Astrocyte of the spinal cord (primary cell): ENCODE measurements at regions not wholly inside any gene's neighbourhood (a gene's known extent, or its start where the extent isn't known, plus 50 kb on each side); places are given as distances from the start of the nearest gene placed in this dataset.

Experiments
- DNase-seq: peaks from one replicate; pipeline ENCODE4 v3.0.0; 2011; ENCODE audit warnings: low read depth, low spot score
- H3K4me3 ChIP-seq: 2 replicates; pipeline ENCODE4 v1.5.1; 2011; ENCODE audit warnings: low read depth, mild to moderate bottlenecking, low read length, moderate library complexity
- CTCF ChIP-seq: IDR thresholded peaks from 2 replicates; pipeline ENCODE4 v1.5.1; 2012; ENCODE audit warnings: low read depth, mild to moderate bottlenecking, low read length, inconsistent platforms
- in situ Hi-C: cut with HindIII; loops from 2 replicates; pipeline ENCODE4 v1.10.0; 2017; ENCODE audit warnings: low sequenced_read_pairs

GRCh38 chr1:22275626-22276395 lies 132.9 kb upstream of the WNT4 start:
- peak; percentile 96 for TF ChIP-seq CTCF
- DNase-seq, result peak; percentile 45
- in situ Hi-C loops, result no loop called here
- no peak overlapping the region for H3K4me3 ChIP-seq

DNA sequence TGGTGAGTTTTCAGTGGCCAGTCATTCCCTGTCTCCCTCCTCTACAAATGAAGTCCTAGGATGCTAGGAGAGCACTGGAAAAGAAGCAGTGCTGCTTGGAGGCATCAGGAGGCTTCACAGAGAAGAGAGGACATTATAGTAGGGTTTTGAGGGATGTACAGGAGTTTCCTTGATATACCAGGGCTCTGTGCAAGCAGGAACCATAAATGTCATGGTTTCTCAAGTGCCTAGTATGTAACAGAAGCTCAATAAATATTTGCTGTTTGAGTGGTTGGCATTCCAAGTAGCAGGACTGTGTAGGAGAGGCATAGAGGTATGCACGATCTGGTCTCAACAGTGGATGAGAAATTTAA lies 133.5 kb upstream of the WNT4 start:
- DNase-seq, result no peak

GRCh38 chr1:22277662-22278061 lies 134.8 kb upstream of the WNT4 start:
- no peak for TF ChIP-seq CTCF
- no peak overlapping the region for H3K4me3 ChIP-seq
- no peak for DNase-seq
- in situ Hi-C loops, result no loop called here

More for the DNA sequence above, 133.5 kb upstream of the WNT4 start:
- in situ Hi-C loops, result no loop called here
- no peak for TF ChIP-seq CTCF
- H3K4me3 ChIP-seq, result no peak overlapping the region

- TF ChIP-seq CTCF, result no peak
- no peak for DNase-seq
- in situ Hi-C loops, result no loop called here
- H3K4me3 ChIP-seq, result no peak overlapping the region
These were observed 136.8 kb upstream of the WNT4 start for GRCh38 chr1:22279735-22280134.

DNA sequence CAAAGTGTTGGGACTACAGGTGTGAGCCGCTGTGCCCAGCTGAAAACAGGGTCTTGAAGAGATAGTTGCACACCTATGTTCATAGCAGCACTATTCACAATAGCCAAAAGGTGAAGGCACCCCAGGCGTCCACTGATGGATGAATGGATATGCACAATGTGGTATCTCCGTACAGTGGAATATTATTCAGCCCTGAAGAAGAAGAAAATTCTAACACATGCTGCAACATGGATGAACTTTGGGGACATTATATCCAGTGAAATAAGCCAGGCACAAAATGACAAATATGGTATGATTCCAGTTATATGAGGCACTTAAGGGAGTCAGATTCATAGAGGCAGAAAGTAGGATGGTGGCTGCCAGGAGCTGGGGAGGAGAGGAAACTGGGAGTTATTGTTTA lies 137.6 kb upstream of the WNT4 start:
- no peak for TF ChIP-seq CTCF
- in situ Hi-C loops, result no loop called here
- H3K4me3 ChIP-seq, result no peak overlapping the region
- no peak for DNase-seq

DNA sequence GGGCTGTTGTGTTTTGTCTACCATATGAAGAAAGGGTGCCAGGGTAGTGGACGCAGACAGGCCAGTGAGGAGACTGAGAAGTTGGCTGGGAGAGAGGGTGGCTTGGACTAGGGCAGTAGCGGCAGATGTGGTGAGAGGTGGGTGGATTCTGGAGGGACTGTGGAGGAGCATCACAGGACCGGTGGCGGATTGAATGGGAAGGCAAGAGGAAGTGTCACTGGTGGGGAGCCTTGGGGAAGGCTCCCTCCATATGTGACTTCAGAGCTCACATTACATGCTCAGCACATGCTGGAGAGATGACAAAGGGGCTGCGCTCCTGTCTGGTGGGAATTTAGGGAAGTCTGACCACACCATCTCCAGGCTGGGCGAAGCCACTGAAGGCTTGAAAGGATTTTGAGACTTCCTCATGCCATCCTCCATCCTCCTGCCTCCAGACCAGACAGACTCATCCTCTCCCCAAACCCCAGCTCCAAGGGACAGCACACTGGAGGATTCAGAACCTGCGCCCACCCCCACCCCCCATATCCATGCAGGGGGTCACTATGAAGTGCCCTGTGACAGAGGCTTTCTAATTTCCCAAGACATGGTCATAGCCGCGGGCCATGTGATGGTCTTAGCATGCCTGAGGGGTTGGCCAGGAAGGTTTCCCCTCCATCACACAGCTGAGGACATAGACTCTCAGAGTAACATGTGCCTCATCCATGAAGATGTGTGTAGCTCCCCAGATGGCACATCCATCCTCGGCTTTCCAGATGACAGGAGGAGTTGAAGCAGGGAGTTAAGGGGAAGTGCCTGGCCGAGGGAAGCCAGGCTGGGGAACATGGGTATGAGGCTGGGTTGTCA lies 138.8 kb upstream of the WNT4 start:
- H3K4me3 ChIP-seq, result no peak overlapping the region
- DNase-seq, result no peak
- no peak for TF ChIP-seq CTCF
- in situ Hi-C loops, result no loop called here
